ENCODE measurements at regions not wholly inside any gene's neighbourhood (a gene's known extent, or its start where the extent isn't known, plus 50 kb on each side); places are given as distances from the start of the nearest gene placed in this dataset.

GRCh38 chr6:120557554-120557953, 776.7 kb downstream of the TBC1D32 start:
- TF ChIP-seq CTCF (IDR thresholded peaks at IDR 0.05 in 8 of 11, conservative IDR thresholded peaks at IDR 0.05 in 3 of 11) (no peak), POLR2AphosphoS5 (IDR thresholded peaks at IDR 0.05) (no peak)

Data from spleen (tissue), 7 donors.